ENCODE measurements at regions not wholly inside any gene's neighbourhood (a gene's known extent, or its start where the extent isn't known, plus 50 kb on each side); places are given as distances from the start of the nearest gene placed in this dataset.

DNA sequence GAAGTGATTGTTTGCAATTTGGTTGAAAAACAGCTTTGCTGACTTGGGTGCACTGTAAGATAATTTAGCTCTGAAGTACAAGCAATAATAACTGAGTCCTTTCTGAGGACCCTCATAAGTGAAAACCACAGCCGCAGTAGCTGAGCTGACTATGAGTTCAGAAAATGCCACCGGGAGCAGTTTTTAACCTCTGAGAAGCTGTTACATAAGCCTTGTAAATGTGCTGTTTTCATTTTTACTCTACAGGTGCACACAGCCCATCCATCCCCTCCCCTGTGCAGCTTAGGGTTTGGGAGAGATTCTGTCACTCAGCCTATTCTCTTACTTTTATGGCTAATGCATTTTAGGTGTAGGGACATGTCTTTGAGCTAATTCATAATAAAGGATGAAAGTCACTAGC, 255.5 kb upstream of the C11orf87 start:
- H3K4me3 ChIP-seq (replicated peaks; ENCODE audit: low read depth, low read length) = no peak overlapping the region
- no peak for DNase-seq (ENCODE audit: extremely low read depth, low read depth)
- no peak for TF ChIP-seq CTCF (IDR thresholded peaks at IDR 0.05; ENCODE audit: low read depth, low read length, missing control alignments)

DNA sequence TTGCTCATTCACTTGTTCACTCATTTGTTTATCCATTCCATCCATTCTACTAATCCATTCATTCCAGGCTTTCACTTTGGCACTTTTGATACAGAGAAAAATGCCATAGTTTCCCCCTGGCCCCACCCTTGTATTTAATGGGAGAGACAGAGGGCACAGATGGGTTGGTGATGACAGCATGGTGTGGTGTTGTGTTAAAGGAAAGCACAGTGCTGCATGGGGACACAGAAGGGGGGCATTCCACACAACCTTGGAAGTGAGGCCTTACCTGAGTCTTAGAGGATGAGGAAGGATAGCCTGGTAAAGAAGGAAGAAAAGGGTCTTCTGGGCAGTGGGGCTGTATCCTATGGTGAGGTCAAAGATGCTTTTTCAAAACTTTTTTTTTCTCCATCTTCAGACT, 248.5 kb upstream of the C11orf87 start:
- no peak overlapping the region for H3K4me3 ChIP-seq (replicated peaks; ENCODE audit: low read depth, low read length)
- DNase-seq (ENCODE audit: extremely low read depth, low read depth) = no peak
- no peak for TF ChIP-seq CTCF (IDR thresholded peaks at IDR 0.05; ENCODE audit: low read depth, low read length, missing control alignments)

- TF ChIP-seq CTCF (IDR thresholded peaks at IDR 0.05; ENCODE audit: low read depth, low read length, missing control alignments) = no peak
- no peak overlapping the region for H3K4me3 ChIP-seq (replicated peaks; ENCODE audit: low read depth, low read length)
- no peak for DNase-seq (ENCODE audit: extremely low read depth, low read depth)
Measured at GRCh38 chr11:109184376-109184775, 237.6 kb upstream of the C11orf87 start.

GRCh38 chr11:109192864-109193263, 229.1 kb upstream of the C11orf87 start:
- TF ChIP-seq CTCF (IDR thresholded peaks at IDR 0.05; ENCODE audit: low read depth, low read length, missing control alignments) = no peak
- DNase-seq (ENCODE audit: extremely low read depth, low read depth) = no peak
- H3K4me3 ChIP-seq (replicated peaks; ENCODE audit: low read depth, low read length) = no peak overlapping the region

DNA sequence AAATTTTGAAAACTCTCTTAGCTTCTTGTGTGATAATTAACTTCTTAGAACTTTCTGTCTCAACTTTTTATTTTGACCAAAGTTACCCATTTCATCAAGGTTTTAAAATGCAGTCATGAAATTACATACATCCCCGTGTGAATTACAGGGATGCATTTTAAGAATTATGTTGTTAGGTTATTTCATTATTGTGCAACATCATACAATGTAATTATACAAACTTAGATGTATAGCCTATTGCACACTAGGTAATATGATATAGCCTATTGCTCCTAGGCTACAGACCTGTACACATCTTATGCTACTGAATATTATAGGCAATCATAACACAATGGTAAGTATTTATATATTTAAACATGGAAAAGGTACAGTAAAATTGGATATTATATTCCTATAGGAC, 228.1 kb upstream of the C11orf87 start:
- no peak for TF ChIP-seq CTCF (IDR thresholded peaks at IDR 0.05; ENCODE audit: low read depth, low read length, missing control alignments)
- no peak overlapping the region for H3K4me3 ChIP-seq (replicated peaks; ENCODE audit: low read depth, low read length)
- no peak for DNase-seq (ENCODE audit: extremely low read depth, low read depth)

DNA sequence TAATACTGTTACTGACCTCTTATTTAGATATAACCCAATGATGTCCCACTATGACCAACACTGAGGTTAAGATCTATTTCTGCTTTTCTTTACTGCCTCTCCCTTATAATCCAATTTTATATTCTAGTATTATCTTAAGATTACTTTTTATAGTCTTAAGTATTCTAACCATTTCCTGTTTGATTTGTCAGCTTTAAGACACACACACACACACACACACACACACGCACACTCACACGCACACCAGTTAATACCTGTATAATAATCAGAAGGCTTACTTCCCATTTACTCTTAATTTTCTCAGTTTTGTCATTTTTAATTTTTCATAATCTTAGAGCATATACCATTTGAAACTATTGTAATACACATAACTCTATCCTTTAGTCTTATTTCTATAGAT, 226.0 kb upstream of the C11orf87 start:
- no peak overlapping the region for H3K4me3 ChIP-seq (replicated peaks; ENCODE audit: low read depth, low read length)
- DNase-seq (ENCODE audit: extremely low read depth, low read depth) = no peak
- no peak for TF ChIP-seq CTCF (IDR thresholded peaks at IDR 0.05; ENCODE audit: low read depth, low read length, missing control alignments)

DNA sequence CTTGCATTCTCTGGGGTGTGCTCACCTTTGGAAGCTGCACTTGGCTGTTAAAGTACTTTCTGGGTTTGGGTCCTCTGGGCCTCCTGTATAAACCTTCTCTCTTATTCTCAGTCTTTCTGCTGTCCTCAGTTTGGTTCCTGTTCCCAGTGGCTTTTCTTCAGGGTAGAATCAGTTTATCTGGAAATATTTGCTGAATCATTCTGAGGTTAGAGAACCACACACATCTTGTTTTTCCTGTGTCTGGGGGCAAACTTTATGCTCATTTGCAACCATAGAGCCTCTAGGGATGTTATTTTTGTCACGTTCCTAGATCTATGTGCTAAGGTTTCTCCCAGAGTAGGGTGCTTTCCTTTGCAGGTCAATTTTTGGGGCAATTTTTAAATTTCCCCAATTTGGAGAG, 224.3 kb upstream of the C11orf87 start:
- no peak for DNase-seq (ENCODE audit: extremely low read depth, low read depth)
- no peak overlapping the region for H3K4me3 ChIP-seq (replicated peaks; ENCODE audit: low read depth, low read length)
- no peak for TF ChIP-seq CTCF (IDR thresholded peaks at IDR 0.05; ENCODE audit: low read depth, low read length, missing control alignments)
